Heart left ventricle (tissue), 16 donors: ENCODE measurements at regions not wholly inside any gene's neighbourhood (a gene's known extent, or its start where the extent isn't known, plus 50 kb on each side); places are given as distances from the start of the nearest gene placed in this dataset.

ENCODE experiments used
- ATAC-seq, 4 donors: fragments of 200-7000 bp; cut with Tn5 transposase; one replicate each; pipeline ENCODE4 v1.9.1; 2020 to 2022; ENCODE audit warnings: moderate library complexity in 4 of 4, mild to moderate bottlenecking in 3 of 4, moderate number of reproducible peaks in 1 of 4
- DNase-seq, 5 donors: peaks; one replicate each; pipeline ENCODE4 v3.0.0-alpha.2; 2020
- H3K27ac ChIP-seq, 12 donors: fragments of 200-600 bp; sonication (generic) in 4 of 12; one replicate each; pipeline versions ENCODE4 v1.5.0 to v1.8.0; 2016 to 2022; ENCODE audit warnings: mild to moderate bottlenecking in 2 of 12
- H3K27me3 ChIP-seq, 9 donors: fragments of 200-600 bp; sonication (generic) in 2 of 9; one replicate each; pipeline versions ENCODE4 v1.5.1 to v1.8.0; 2016 to 2022; ENCODE audit warnings: mild to moderate bottlenecking in 3 of 9
- H3K36me3 ChIP-seq, 9 donors: fragments of 200-600 bp; sonication (generic) in 2 of 9; one replicate each; pipeline versions ENCODE4 v1.5.0 to v1.8.0; 2018 to 2022; ENCODE audit warnings: mild to moderate bottlenecking in 2 of 9
- H3K4me1 ChIP-seq, 12 donors: fragments of 200-600 bp; sonication (generic) in 4 of 12; one replicate each; pipeline versions ENCODE4 v1.5.0 to v1.8.0; 2016 to 2022; ENCODE audit warnings: mild to moderate bottlenecking in 3 of 12
- H3K4me3 ChIP-seq, 12 donors: fragments of 200-600 bp; sonication (generic) in 4 of 12; one replicate each; pipeline versions ENCODE4 v1.5.0 to v1.8.0; 2017 to 2022; ENCODE audit warnings: mild to moderate bottlenecking in 9 of 12, moderate library complexity in 4 of 12
- H3K9me3 ChIP-seq, 12 donors: fragments of 200-600 bp; sonication (generic) in 4 of 12; one replicate each; pipeline versions ENCODE4 v1.5.0 to v1.8.0; 2016 to 2022; ENCODE audit warnings: mild to moderate bottlenecking in 1 of 12
- POLR2A ChIP-seq, 2 donors: fragments of 450-650 bp; IDR thresholded peaks; one replicate each; pipeline ENCODE4 v1.6.1; 2017; ENCODE audit warnings: antibody characterized with exemption in 2 of 2, mild to moderate bottlenecking in 2 of 2, moderate library complexity in 2 of 2
- WGBS, 4 donors: extraction: QIAGEN DNeasy Blood & Tissue Kit in 2 of 4; methylation state at CpG; one replicate each; pipeline versions ENCODE4 v1.1.5 to v1.1.7; 2013 to 2018; 5-methylcytosine and 5-hydroxymethylcytosine counted together
- intact Hi-C, 10 donors: fragments of 100-400 bp; cut with DNase I; formaldehyde crosslinking; loops; one replicate each; pipeline versions ENCODE4 v1.11.1 to v1.14.2; 2022
- TF ChIP-seq, protein P1 (sequence below), 12 donors: fragments of 200-600 bp; sonication (generic) in 4 of 12; IDR thresholded peaks; one replicate each; pipeline versions ENCODE4 v1.5.0 to v1.8.0; 2018 to 2022; ENCODE audit warnings: antibody characterized with exemption in 12 of 12, mild to moderate bottlenecking in 5 of 12
- donor health status: ischemic (EF 13 %, LVEDD 7.1; RV severe dilation, severe dysfunction).
- donor health status: healthy with polysubstance abuse.
- donor health status: DM: no; HTN: yes; CAD: no.
- donor health status: DM: no; HTN: no; CAD: no.
- donor health status: ischemic (EF 25% LVEDD 6.9; RV normal size, moderate dysfunction).
- donor health status: ischemic (EF 25% LVEDD 5.7; RV mildly dilated, moderate dysfunction).
- donor health status: healthy.
- donor health status: DM: yes; HTN: yes; CAD: no.
- donor health status: ischemic (EF 35%, LVEDD 5.7; RV mildly dilated, moderate dysfunction).
- donor health status: nonischemic (EF 11% LVEDD 7.7; RV severe dilation, severe dysfunction).
- donor health status: DM: yes; HTN: yes; CAD: no.
- donor health status: PGD.
- donor health status: ischemic (EF 29% LVEDD 5.4; RV normal size, mild dysfunction).
- donor health status: nonischemic (EF 23%, LVEDD 6.1; RV moderate dilation, normal function).

GRCh38 chr5:133721365-133721764 is 109.0 kb upstream of the FSTL4 start:
- no peaks in the 10 kb centered on the region for H3K4me1 ChIP-seq
- intact Hi-C loops, result no loop called here
- H3K27me3 ChIP-seq, result no peaks in the 10 kb centered on the region
- peaks cover 0 to 29% (median 14%) of the 10 kb centered on the region in 12 donors for H3K9me3 ChIP-seq
- no peak overlapping the region for H3K4me3 ChIP-seq
- H3K36me3 ChIP-seq, result no peaks in the 10 kb centered on the region
- no peak overlapping the region for H3K27ac ChIP-seq
- no peak for DNase-seq
- ATAC-seq, result no peak
- TF ChIP-seq POLR2A (IDR thresholded peaks at IDR 0.05), result no peak
- TF ChIP-seq, protein P1, sequence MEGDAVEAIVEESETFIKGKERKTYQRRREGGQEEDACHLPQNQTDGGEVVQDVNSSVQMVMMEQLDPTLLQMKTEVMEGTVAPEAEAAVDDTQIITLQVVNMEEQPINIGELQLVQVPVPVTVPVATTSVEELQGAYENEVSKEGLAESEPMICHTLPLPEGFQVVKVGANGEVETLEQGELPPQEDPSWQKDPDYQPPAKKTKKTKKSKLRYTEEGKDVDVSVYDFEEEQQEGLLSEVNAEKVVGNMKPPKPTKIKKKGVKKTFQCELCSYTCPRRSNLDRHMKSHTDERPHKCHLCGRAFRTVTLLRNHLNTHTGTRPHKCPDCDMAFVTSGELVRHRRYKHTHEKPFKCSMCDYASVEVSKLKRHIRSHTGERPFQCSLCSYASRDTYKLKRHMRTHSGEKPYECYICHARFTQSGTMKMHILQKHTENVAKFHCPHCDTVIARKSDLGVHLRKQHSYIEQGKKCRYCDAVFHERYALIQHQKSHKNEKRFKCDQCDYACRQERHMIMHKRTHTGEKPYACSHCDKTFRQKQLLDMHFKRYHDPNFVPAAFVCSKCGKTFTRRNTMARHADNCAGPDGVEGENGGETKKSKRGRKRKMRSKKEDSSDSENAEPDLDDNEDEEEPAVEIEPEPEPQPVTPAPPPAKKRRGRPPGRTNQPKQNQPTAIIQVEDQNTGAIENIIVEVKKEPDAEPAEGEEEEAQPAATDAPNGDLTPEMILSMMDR (IDR thresholded peaks at IDR 0.05), result no peak

- intact Hi-C loops, result no loop called here
These were observed 106.1 kb upstream of the FSTL4 start for GRCh38 chr5:133718457-133718856.

GRCh38 chr5:133716532-133717183 is 104.3 kb upstream of the FSTL4 start:
- Histone ChIP-seq H3K27ac (no peak overlapping the region), H3K4me1 (no peaks in the 10 kb centered on the region), H3K4me3 (no peak overlapping the region), H3K36me3 (no peaks in the 10 kb centered on the region), H3K9me3 (peaks cover 0 to 15% (median 10%) of the 10 kb centered on the region in 12 donors), H3K27me3 (no peaks in the 10 kb centered on the region)
- DNase-seq (no peak), ATAC-seq (no peak)
- no peak for TF ChIP-seq POLR2A (IDR thresholded peaks at IDR 0.05)
- TF ChIP-seq, protein P1 (IDR thresholded peaks at IDR 0.05), result no peak
- WGBS, 4 donors, result 73 to 82% (median 78%) methylated on average over 4 of the region's 4 CpGs
- intact Hi-C loops, result no loop called here

More at GRCh38 chr5:133718457-133718856, 106.1 kb upstream of the FSTL4 start:
- Histone ChIP-seq H3K27ac (no peak overlapping the region), H3K36me3 (no peaks in the 10 kb centered on the region), H3K9me3 (peaks cover 0 to 29% (median 14%) of the 10 kb centered on the region in 12 donors), H3K27me3 (no peaks in the 10 kb centered on the region), H3K4me1 (no peaks in the 10 kb centered on the region), H3K4me3 (no peak overlapping the region)
- ATAC-seq (no peak), DNase-seq (no peak)
- TF ChIP-seq, protein P1 (IDR thresholded peaks at IDR 0.05), result no peak
- TF ChIP-seq POLR2A (IDR thresholded peaks at IDR 0.05), result no peak
- 40 to 84% (median 71%) methylated on average over 2 of the region's 2 CpGs for WGBS, 4 donors

GRCh38 chr5:133715616-133716015 is 103.3 kb upstream of the FSTL4 start:
- intact Hi-C loops, result no loop called here
- H3K4me1 ChIP-seq, result no peaks in the 10 kb centered on the region
- ATAC-seq (no peak), DNase-seq (no peak)
- H3K4me3 ChIP-seq, result no peak overlapping the region
- H3K27ac ChIP-seq, result no peak overlapping the region
- no peaks in the 10 kb centered on the region for H3K27me3 ChIP-seq
- 73 to 90% (median 84%) methylated on average over 5 of the region's 5 CpGs for WGBS, 4 donors
- TF ChIP-seq, protein P1 (IDR thresholded peaks at IDR 0.05), result no peak
- no peak for TF ChIP-seq POLR2A (IDR thresholded peaks at IDR 0.05)
- H3K36me3 ChIP-seq, result no peaks in the 10 kb centered on the region
- H3K9me3 ChIP-seq, result peaks cover 0 to 5% (median under 1%) of the 10 kb centered on the region in 12 donors
